H1 (cell line): ENCODE measurements at regions not wholly inside any gene's neighbourhood (a gene's known extent, or its start where the extent isn't known, plus 50 kb on each side); places are given as distances from the start of the nearest gene placed in this dataset.
A peak's percentile ranks its signal among the peaks of the same experiment; 100 is the strongest.

Experiments used
- CTCF ChIA-PET: fragments of 300-600 bp; sonication (Branson Sonifier 250); formaldehyde crosslinking; loops from one replicate; lab custom pipeline; 2021; ENCODE audit not compliant: partially characterized antibody; lab: Charles Lee
- POLR2A ChIA-PET: fragments of 300-600 bp; sonication (Branson Sonifier 250); formaldehyde crosslinking; loops from one replicate; lab custom pipeline; 2021; ENCODE audit warnings: inconsistent platforms; ENCODE audit not compliant: partially characterized antibody; lab: Charles Lee
- DNase-seq, 2 experiments: peaks; one replicate each; pipeline versions ENCODE4 v3.0.0 to v3.0.0-alpha.2; 2010 to 2022; ENCODE audit warnings: low spot score in 2 of 2, low read depth in 1 of 2, mixed read lengths in 1 of 2
- FAIRE-seq: peaks from 2 replicates; lab custom pipeline; 2011; peaks lifted over from hg19 to GRCh38; lab: Jason Lieb, UNC
- H2AFZ ChIP-seq: 2 replicates; pipeline ENCODE4 v1.8.1; 2012; ENCODE audit warnings: low read length, inconsistent platforms
- H2AK5ac ChIP-seq: 2 replicates; pipeline ENCODE4 v1.6.1; 2013; ENCODE audit warnings: low read depth, low read length
- H2BK120ac ChIP-seq: replicated peaks from 2 replicates; pipeline ENCODE3; 2013; ENCODE audit warnings: low read depth, low read length, inconsistent platforms
- H2BK12ac ChIP-seq: 2 replicates; pipeline ENCODE4 v1.6.1; 2013; ENCODE audit warnings: low read depth, low read length
- H2BK15ac ChIP-seq: 2 replicates; pipeline ENCODE4 v1.6.1; 2013; ENCODE audit warnings: low read length
- H2BK20ac ChIP-seq: 2 replicates; pipeline ENCODE4 v1.6.1; 2013; ENCODE audit warnings: low read length
- H2BK5ac ChIP-seq: 2 replicates; pipeline ENCODE4 v1.6.1; 2013; ENCODE audit warnings: low read depth, low read length
- H3K14ac ChIP-seq: 2 replicates; pipeline ENCODE4 v1.6.1; 2013; ENCODE audit warnings: inconsistent platforms; ENCODE audit not compliant: insufficient read length
- H3K18ac ChIP-seq: 2 replicates; pipeline ENCODE4 v1.6.1; 2013; ENCODE audit warnings: low read length; ENCODE audit errors: extremely low read depth
- H3K23ac ChIP-seq: 2 replicates; pipeline ENCODE4 v1.6.1; 2013; ENCODE audit warnings: inconsistent platforms; ENCODE audit not compliant: insufficient read length
- H3K23me2 ChIP-seq: 2 replicates; pipeline ENCODE4 v1.6.1; 2013; ENCODE audit warnings: low read depth, low read length
- H3K27ac ChIP-seq: 2 replicates; pipeline ENCODE4 v1.6.1; 2011; ENCODE audit warnings: low read depth, low read length, inconsistent platforms
- H3K27me3 ChIP-seq, 4 experiments: replicated peaks in 1 of 4; 1 replicate in 1 of 4; 2 replicates in 3 of 4; pipeline versions ENCODE4 v1.6.1 to v1.8.1; 2011 to 2013; ENCODE audit warnings: low read length in 3 of 4, mild to moderate bottlenecking in 3 of 4, inconsistent platforms in 2 of 4, mixed read lengths in 2 of 4, moderate library complexity in 1 of 4; ENCODE audit not compliant: control insufficient read depth in 3 of 4, insufficient read depth in 3 of 4; ENCODE audit errors: extremely low read depth in 1 of 4
- H3K36me3 ChIP-seq, 4 experiments: 2 replicates each; pipeline versions ENCODE4 v1.6.1 to v1.8.1; 2011 to 2013; ENCODE audit warnings: mild to moderate bottlenecking in 4 of 4, low read length in 3 of 4, moderate library complexity in 2 of 4, control low read depth in 1 of 4, inconsistent platforms in 1 of 4; ENCODE audit not compliant: insufficient read depth in 4 of 4, control insufficient read depth in 2 of 4
- H3K4ac ChIP-seq: replicated peaks from 2 replicates; pipeline ENCODE3; 2013; ENCODE audit warnings: low read length, low read depth, mixed read lengths, inconsistent platforms; ENCODE audit not compliant: insufficient read length
- H3K4me1 ChIP-seq, 4 experiments: replicated peaks in 1 of 4; 1 replicate in 1 of 4; 2 replicates in 3 of 4; pipeline versions ENCODE4 v1.6.1 to v1.8.1; 2011 to 2013; ENCODE audit warnings: low read length in 3 of 4, inconsistent platforms in 2 of 4, mixed read lengths in 1 of 4; ENCODE audit not compliant: insufficient read depth in 4 of 4, control insufficient read depth in 3 of 4
- H3K4me2 ChIP-seq, 2 experiments: 2 replicates each; pipeline versions ENCODE4 v1.6.1 to v1.8.1; 2011 to 2013; ENCODE audit warnings: low read depth in 2 of 2, low read length in 2 of 2, control low read depth in 1 of 2, inconsistent platforms in 1 of 2, mild to moderate bottlenecking in 1 of 2; ENCODE audit not compliant: insufficient read depth in 1 of 2
- H3K4me3 ChIP-seq, 4 experiments: fragments of 200-600, 300-600 bp in 1 of 4; sonication (generic), shearing (Covaris generic), sonication (Bioruptor Twin) in 1 of 4; 2 replicates each; pipeline versions ENCODE4 v1.5.1 to v1.8.1; 2011 to 2016; ENCODE audit warnings: low read length in 4 of 4, low read depth in 3 of 4, control low read depth in 2 of 4, inconsistent platforms in 2 of 4, mild to moderate bottlenecking in 2 of 4, mixed read lengths in 1 of 4, moderate library complexity in 1 of 4; ENCODE audit not compliant: insufficient read depth in 2 of 4; ENCODE audit errors: extremely low read depth in 1 of 4
- H3K56ac ChIP-seq: replicated peaks from 2 replicates; pipeline ENCODE3; 2013; ENCODE audit warnings: low read depth, mild to moderate bottlenecking, mixed read lengths, low read length, inconsistent platforms; ENCODE audit not compliant: insufficient read length
- H3K79me1 ChIP-seq: 2 replicates; pipeline ENCODE4 v1.6.1; 2013; ENCODE audit warnings: low read depth, low read length, control low read depth
- H3K79me2 ChIP-seq, 2 experiments: 2 replicates each; pipeline versions ENCODE4 v1.6.1 to v1.8.1; 2012 to 2013; ENCODE audit warnings: low read length in 2 of 2, mild to moderate bottlenecking in 2 of 2, inconsistent platforms in 1 of 2; ENCODE audit not compliant: insufficient read depth in 2 of 2, control insufficient read depth in 1 of 2
- H3K9ac ChIP-seq, 4 experiments: replicated peaks in 1 of 4; 1 replicate in 1 of 4; 2 replicates in 3 of 4; pipeline versions ENCODE4 v1.6.1 to v1.8.1; 2011 to 2013; ENCODE audit warnings: low read depth in 3 of 4, low read length in 3 of 4, control low read depth in 2 of 4, mild to moderate bottlenecking in 2 of 4, moderate library complexity in 2 of 4, inconsistent platforms in 1 of 4; ENCODE audit errors: extremely low read depth in 1 of 4
- H3K9me3 ChIP-seq, 2 experiments: 2 replicates each; pipeline versions ENCODE4 v1.6.1 to v1.8.1; 2012 to 2013; ENCODE audit warnings: mild to moderate bottlenecking in 2 of 2, moderate library complexity in 2 of 2, control low read depth in 1 of 2, inconsistent platforms in 1 of 2, low read depth in 1 of 2, low read length in 1 of 2, mixed read lengths in 1 of 2; ENCODE audit not compliant: insufficient read depth in 2 of 2
- H4K20me1 ChIP-seq, 2 experiments: replicated peaks in 1 of 2; 2 replicates each; pipeline versions ENCODE3 to v1.8.1; 2011 to 2013; ENCODE audit warnings: inconsistent platforms in 2 of 2, low read length in 2 of 2, mild to moderate bottlenecking in 1 of 2; ENCODE audit not compliant: insufficient read depth in 2 of 2, control insufficient read depth in 1 of 2
- H4K5ac ChIP-seq: 2 replicates; pipeline ENCODE4 v1.6.1; 2013; ENCODE audit warnings: low read length, low read depth, mixed read lengths, inconsistent platforms; ENCODE audit not compliant: insufficient read length
- H4K8ac ChIP-seq: 2 replicates; pipeline ENCODE4 v1.8.0; 2013; ENCODE audit warnings: mild to moderate bottlenecking, moderate library complexity, low read length, inconsistent platforms; ENCODE audit not compliant: insufficient read depth; ENCODE audit errors: extremely low read depth
- H4K91ac ChIP-seq: replicated peaks from 2 replicates; pipeline ENCODE3; 2013; ENCODE audit warnings: low read length, mixed read lengths, inconsistent platforms; ENCODE audit not compliant: insufficient read length
- CREB1 ChIP-seq: IDR thresholded peaks from 2 replicates; pipeline ENCODE4 v1.6.1; 2012; ENCODE audit warnings: inconsistent platforms
- GTF2F1 ChIP-seq: IDR thresholded peaks from 2 replicates; pipeline ENCODE4 v1.6.1; 2012; ENCODE audit warnings: low read depth, low read length, improper control_type of control experiment, borderline replicate concordance
- HDAC6 ChIP-seq: IDR thresholded peaks from one replicate; pipeline ENCODE4 v1.7.1; 2012; ENCODE audit warnings: low read depth, mild to moderate bottlenecking, inconsistent platforms, low read length, moderate library complexity
- MAFK ChIP-seq: IDR thresholded peaks from 2 replicates; pipeline ENCODE4 v1.6.1; 2012; ENCODE audit warnings: low read depth, mild to moderate bottlenecking, improper control_type of control experiment, low read length
- MAX ChIP-seq: IDR thresholded peaks from 2 replicates; pipeline ENCODE4 v1.6.1; 2012; ENCODE audit warnings: inconsistent platforms
- NANOG ChIP-seq: IDR thresholded peaks from 2 replicates; pipeline ENCODE4 v1.6.1; 2011; ENCODE audit warnings: low read length, low read depth, mild to moderate bottlenecking, inconsistent platforms; ENCODE audit not compliant: insufficient read depth, poor library complexity, severe bottlenecking
- POLR2AphosphoS5 ChIP-seq: IDR thresholded peaks from 2 replicates; pipeline ENCODE4 v1.6.1; 2011; ENCODE audit warnings: low read depth, low read length
- SAP30 ChIP-seq: fragments of 300-600 bp; sonication (generic); IDR thresholded peaks from 2 replicates; pipeline ENCODE4 v1.7.1; 2012; ENCODE audit warnings: low read length, moderate library complexity, mild to moderate bottlenecking, inconsistent platforms; ENCODE audit not compliant: insufficient read depth, insufficient replicate concordance
- SIRT6 ChIP-seq: IDR thresholded peaks from one replicate; pipeline ENCODE4 v1.7.1; 2012; ENCODE audit warnings: low read length, inconsistent platforms
- SIX5 ChIP-seq: IDR thresholded peaks from 2 replicates; pipeline ENCODE4 v1.6.1; 2011; ENCODE audit warnings: mild to moderate bottlenecking, low read depth, low read length
- SRF ChIP-seq: IDR thresholded peaks from 2 replicates; pipeline ENCODE4 v1.6.1; 2011; ENCODE audit warnings: mild to moderate bottlenecking, low read depth, low read length, moderate library complexity
- TAF7 ChIP-seq: optimal IDR thresholded peaks from 2 replicates; pipeline ENCODE3; 2011; ENCODE audit warnings: low read depth, mild to moderate bottlenecking, inconsistent platforms, low read length, moderate library complexity, borderline replicate concordance
- TCF12 ChIP-seq: IDR thresholded peaks from 2 replicates; pipeline ENCODE4 v1.6.1; 2011; ENCODE audit warnings: low read depth, mild to moderate bottlenecking, low read length
- WGBS, 2 experiments: shearing (Covaris generic) in 1 of 2; methylation state at CpG; one replicate each; pipeline versions ENCODE4 v1.1.6 to v1.1.7; 2013 to 2015; ENCODE audit warnings: low lambda C conversion rate in 2 of 2, mixed read lengths in 2 of 2, inconsistent platforms in 1 of 2, low coverage in 1 of 2, missing lambda C conversion rate in 1 of 2; ENCODE audit not compliant: insufficient replicate concordance in 2 of 2, insufficient coverage in 1 of 2, insufficient read length in 1 of 2; ENCODE audit errors: extremely low coverage in 1 of 2, missing lambda C conversion rate in 1 of 2; 5-methylcytosine and 5-hydroxymethylcytosine counted together

- Histone ChIP-seq H4K91ac (no peak overlapping the region), H3K4ac (no peak overlapping the region), H4K20me1 (no peaks in the 10 kb centered on the region), H2BK12ac (no peak overlapping the region), H2BK5ac (no peak overlapping the region), H3K4me2 (no peak overlapping the region), H3K36me3 (no peaks in the 10 kb centered on the region), H3K14ac (no peak overlapping the region), H2BK120ac (no peak overlapping the region), H3K27ac (no peak overlapping the region), H3K79me2 (no peaks in the 10 kb centered on the region), H3K4me1 (peaks cover 0 to 6% (median 4%) of the 10 kb centered on the region in 4 experiments; a peak in 5 of 7 replicates), H3K27me3 (no peaks in the 10 kb centered on the region), H2BK15ac (no peak overlapping the region), H4K5ac (no peak overlapping the region), H3K23me2 (no peaks in the 10 kb centered on the region), H3K79me1 (no peaks in the 10 kb centered on the region), H4K8ac (no peak overlapping the region), H3K4me3 (no peak overlapping the region), H2AFZ (no peak overlapping the region), H3K9me3 (peaks cover 12 to 18% of the 10 kb centered on the region in 2 experiments; a peak in 3 of 4 replicates), H3K18ac (no peak overlapping the region), H3K23ac (no peak overlapping the region), H2BK20ac (no peak overlapping the region), H2AK5ac (no peak overlapping the region), H3K56ac (no peak overlapping the region), H3K9ac (no peak overlapping the region)
- DNase-seq (peak in 1 of 2 experiments; percentile 7), FAIRE-seq (no peak)
- POLR2A ChIA-PET: no interaction called here
- WGBS, 2 experiments: 89% methylated on average over 1 of the region's 1 CpG; no CpG with 5 or more reads in 1 of the 2 experiments
- CTCF ChIA-PET: interaction anchor here (1.4 kb wide), 1 partner anchor 99 kb away, joined by 3 read pairs; no protein-coding TSS in a partner anchor
- TF ChIP-seq HDAC6 (no peak), SIX5 (no peak), TAF7 (no peak), SRF (no peak), MAX (no peak), GTF2F1 (no peak), SIRT6 (no peak), TCF12 (no peak), MAFK (no peak), SAP30 (no peak), POLR2AphosphoS5 (no peak), CREB1 (no peak), NANOG (no peak)
These were observed 104.8 kb downstream of the KIF26A start for GRCh38 chr14:104243200-104243599.
